GM23338 (cell line): ENCODE measurements at regions not wholly inside any gene's neighbourhood (a gene's known extent, or its start where the extent isn't known, plus 50 kb on each side); places are given as distances from the start of the nearest gene placed in this dataset.

Source experiments
- CREB1 ChIP-seq: fragments of 250-450 bp; sonication (Bioruptor Pico); IDR thresholded peaks from 2 replicates; pipeline ENCODE4 v1.5.0; 2020; ENCODE audit warnings: low read depth, mild to moderate bottlenecking, moderate library complexity
- CTCF ChIP-seq, 2 experiments: fragments of 200-600 bp in 1 of 2; sonication (generic) in 1 of 2; conservative IDR thresholded peaks; 2 replicates each; pipeline versions ENCODE4 v1.5.1 to v1.6.1; 2016 to 2017; ENCODE audit warnings: antibody characterized with exemption in 2 of 2, low read depth in 2 of 2, mild to moderate bottlenecking in 2 of 2, moderate library complexity in 1 of 2
- EZH2 ChIP-seq: fragments of 200-600 bp; sonication (generic); IDR thresholded peaks from one replicate; pipeline ENCODE4 v1.8.0; 2017; ENCODE audit warnings: antibody characterized with exemption, mild to moderate bottlenecking, low read depth; ENCODE audit not compliant: unreplicated experiment
- EZH2phosphoT487 ChIP-seq: fragments of 200-600 bp; sonication (generic); IDR thresholded peaks from one replicate; pipeline ENCODE4 v1.8.1; 2018; ENCODE audit warnings: antibody characterized with exemption; ENCODE audit not compliant: unreplicated experiment
- JUNB ChIP-seq: IDR thresholded peaks from one replicate; pipeline ENCODE4 v1.6.1; 2016; ENCODE audit warnings: antibody characterized with exemption; ENCODE audit not compliant: unreplicated experiment
- NANOG ChIP-seq: IDR thresholded peaks from 2 replicates; pipeline ENCODE4 v1.6.1; 2016; ENCODE audit warnings: antibody characterized with exemption, borderline replicate concordance
- POLR2AphosphoS5 ChIP-seq: IDR thresholded peaks from 2 replicates; pipeline ENCODE4 v1.6.1; 2016; ENCODE audit warnings: antibody characterized with exemption, low read depth
- REST ChIP-seq: IDR thresholded peaks from one replicate; pipeline ENCODE4 v1.6.1; 2018; ENCODE audit warnings: antibody characterized with exemption; ENCODE audit not compliant: unreplicated experiment
- STAT1 ChIP-seq: IDR thresholded peaks from one replicate; pipeline ENCODE4 v1.6.1; 2016; ENCODE audit warnings: antibody characterized with exemption; ENCODE audit not compliant: unreplicated experiment
- ZNF114 ChIP-seq: fragments of 250-450 bp; sonication (Bioruptor Pico); IDR thresholded peaks from 2 replicates; pipeline ENCODE4 v1.5.0; 2020; ENCODE audit warnings: mild to moderate bottlenecking, moderate library complexity
- ZNF331 ChIP-seq: fragments of 250-450 bp; sonication (Bioruptor Pico); IDR thresholded peaks from 2 replicates; pipeline ENCODE4 v1.5.0; 2020; ENCODE audit warnings: low read depth, mild to moderate bottlenecking, moderate library complexity

- TF ChIP-seq CTCF (conservative IDR thresholded peaks at IDR 0.05; ENCODE audit: low read depth in 2 of 2) (no peak), EZH2phosphoT487 (no peak), REST (no peak), POLR2AphosphoS5 (no peak), JUNB (no peak), EZH2 (no peak), CREB1 (CRISPR knock-in tag) (no peak), ZNF114 (CRISPR knock-in tag) (no peak), NANOG (no peak), STAT1 (no peak), ZNF331 (CRISPR knock-in tag) (no peak)
Measured at GRCh38 chr4:164482092-164482404, 271.9 kb upstream of the SMIM31 start.
